Islet of Langerhans (tissue), 1 donor: ENCODE measurements at regions not wholly inside any gene's neighbourhood (a gene's known extent, or its start where the extent isn't known, plus 50 kb on each side); places are given as distances from the start of the nearest gene placed in this dataset.

ENCODE experiments used
- FAIRE-seq: peaks from one replicate; lab custom pipeline; 2011; peaks lifted over from hg19 to GRCh38; lab: Jason Lieb, UNC

DNA sequence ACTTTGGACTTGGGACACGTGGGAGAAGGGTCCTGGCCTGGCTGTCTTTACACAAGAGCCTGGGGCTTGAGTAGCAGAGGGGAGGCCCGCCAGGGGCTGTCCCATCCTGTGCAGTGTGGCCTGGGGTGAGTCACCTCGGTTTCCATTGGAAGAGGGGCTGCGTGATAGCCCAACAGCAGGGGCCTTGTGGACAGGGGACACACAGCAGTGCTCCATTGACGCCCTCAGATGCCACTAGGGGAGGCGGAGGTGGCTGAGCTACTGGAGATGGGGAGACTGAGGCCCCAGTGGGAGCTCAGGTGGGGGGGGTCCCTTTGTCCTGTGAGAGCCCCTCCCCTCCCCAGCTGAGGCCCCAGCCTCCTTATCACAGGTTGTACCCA lies 50.0 kb upstream of the RNU6ATAC start:
- no peak for FAIRE-seq

DNA sequence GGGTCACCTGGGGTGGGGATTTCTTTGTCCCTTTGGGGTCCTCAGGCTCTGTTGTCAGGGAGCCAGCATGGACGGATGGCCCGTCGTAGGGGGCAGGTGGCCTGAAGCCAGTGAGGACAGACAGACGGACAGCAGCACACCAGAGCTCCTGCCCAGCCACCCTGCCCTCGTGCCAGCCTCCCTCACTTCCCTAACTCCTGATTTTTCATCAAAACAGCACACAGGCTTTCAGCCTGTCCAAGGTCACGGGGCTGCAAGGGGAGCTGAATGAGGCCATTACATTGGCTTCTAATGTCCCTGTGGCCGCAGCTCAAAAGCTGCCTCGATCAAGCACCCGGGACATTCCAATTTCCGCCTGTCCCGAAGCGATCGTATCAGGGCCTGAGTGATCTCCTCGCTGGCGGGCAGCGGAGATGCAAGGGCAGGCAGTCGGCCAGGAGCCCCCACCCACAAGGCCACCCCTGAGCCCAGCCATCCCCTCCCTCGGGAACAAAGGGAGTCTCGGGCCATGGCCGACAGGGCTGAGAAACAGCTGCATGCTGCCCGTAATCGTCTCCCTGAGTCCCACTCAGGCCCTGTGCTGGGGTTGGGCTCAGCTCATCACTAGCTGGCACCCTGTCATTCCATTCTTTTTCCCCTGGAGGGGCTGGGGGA lies 50.5 kb upstream of the RNU6ATAC start:
- no peak for FAIRE-seq

DNA sequence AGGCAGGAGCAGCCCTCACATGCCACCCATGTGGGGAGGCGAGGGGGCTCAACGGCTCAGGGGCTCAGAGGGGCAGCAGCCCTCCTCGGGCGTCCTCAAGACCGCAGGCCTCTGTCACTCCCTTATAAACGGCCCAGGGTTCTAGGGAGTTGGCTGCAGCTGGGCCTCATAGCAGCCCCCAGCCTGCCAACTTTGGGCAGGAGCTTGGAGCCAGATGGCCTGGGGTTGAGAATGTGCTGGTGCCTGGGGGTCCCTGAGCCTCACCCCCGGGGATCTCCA lies 51.0 kb upstream of the RNU6ATAC start:
- no peak for FAIRE-seq

DNA sequence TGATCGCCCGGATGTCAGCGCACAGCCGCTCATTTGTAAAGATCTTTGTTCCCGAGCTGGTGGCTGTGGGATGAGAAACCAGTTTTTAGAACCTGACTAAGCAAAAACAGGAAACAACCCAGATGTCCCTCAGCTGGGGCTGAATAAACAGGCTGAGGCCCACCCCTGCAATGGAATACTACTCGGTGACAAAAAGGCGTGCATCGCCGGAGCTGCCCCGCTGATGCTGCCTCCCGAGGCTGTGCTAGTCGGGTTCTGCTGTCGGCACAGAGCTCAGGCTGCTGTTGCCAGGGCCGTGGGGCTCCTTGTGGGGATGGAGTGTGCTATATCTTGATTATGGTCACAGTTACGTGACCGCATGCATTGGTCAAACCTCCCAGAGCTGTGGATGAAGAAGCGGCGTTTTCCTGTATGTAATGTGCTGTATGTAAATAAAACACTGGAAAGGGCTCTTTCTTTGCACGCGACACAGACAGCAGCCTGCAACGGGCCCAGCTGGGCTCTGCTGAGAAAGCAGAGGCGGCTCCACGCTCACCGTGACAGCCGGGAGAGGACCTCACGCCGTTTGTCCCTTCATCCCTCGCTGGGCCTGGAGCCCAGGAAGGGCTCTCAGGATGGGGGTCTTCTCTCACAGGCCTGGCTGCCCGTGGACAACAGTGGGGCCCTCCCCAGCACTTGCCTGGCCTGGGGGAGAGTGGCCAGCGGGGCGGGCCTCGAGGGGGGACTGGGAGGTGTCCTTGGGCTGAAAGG lies 51.5 kb upstream of the RNU6ATAC start:
- no peak for FAIRE-seq

DNA sequence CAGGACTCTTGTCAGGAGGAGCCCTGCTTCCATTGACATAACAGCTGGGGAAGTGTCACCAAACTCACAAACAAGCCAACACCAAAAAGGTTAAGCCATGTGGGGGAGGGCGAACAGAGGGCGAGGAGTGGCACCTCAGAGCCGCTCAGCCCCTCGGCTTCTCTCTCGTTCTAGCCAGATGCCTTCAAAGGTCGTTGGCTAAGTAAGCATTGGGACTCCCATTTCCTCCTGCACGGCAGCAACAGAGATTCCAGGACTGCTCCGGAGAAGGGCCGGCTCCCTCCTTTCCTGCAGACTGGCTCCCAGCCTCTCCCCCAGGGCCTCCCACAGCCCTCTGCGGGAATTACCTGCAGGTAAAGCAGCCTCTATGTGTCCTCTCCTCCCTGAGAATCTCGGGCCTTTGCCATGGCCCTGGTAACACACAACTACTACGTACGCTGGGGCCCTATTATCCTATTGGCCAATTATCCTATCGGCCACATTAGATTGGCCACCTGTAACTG lies 52.1 kb upstream of the RNU6ATAC start:
- no peak for FAIRE-seq

DNA sequence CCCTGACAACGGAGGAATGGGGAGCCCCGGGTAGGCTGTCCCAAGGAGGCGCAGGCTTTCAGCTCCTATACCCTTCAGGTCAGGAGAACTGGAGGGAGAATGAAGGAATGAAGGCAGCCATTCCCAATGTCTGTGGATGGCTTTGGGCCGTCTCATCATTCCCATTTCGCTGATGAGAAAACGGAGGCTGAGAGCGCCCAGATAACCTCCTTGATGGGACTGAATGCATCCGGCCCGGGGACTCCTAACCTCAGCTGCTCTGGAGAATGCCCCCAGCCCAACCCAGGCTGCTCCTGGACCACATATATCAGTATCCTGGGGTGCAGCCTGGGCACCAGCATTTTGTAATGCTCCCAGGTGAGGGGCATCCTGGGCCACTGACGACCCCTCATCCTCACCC lies 52.6 kb upstream of the RNU6ATAC start:
- FAIRE-seq, result no peak

DNA sequence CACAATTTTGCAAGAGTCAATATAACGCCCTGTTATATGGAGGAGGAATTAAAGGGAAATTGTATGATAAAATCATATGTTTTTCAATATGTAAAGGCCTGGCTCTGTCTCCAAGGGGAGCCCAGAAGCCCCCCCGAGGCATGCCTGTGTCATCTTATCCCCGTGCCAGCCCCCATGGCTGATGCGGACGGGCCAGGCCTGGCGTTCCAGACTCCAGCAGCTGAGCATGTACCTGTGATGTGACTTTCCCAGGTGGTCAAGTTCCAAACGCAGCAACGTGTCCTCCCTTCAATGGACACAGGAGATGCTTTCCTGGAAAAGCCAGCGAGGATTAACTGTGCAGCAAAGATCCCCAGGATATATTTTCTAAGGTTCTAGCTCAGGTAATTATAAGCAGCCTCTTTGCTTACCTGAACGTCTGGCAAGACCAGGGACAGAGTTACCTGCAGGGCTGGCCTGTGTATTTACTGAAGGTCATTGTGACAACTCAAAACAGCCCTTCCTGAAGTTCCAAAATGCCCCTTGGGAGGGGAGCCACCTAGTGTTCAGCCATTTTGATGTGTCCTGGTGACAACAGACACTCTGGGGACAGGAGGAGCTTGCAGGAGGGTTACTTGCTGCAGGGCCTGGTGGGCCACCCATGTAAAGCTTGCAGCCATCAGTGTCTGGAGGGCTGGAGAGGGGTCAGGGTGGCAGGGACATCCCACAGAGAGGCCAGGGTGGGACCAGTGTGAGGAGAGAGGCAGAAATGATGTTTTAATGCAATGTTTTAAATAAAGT lies 53.3 kb upstream of the RNU6ATAC start:
- FAIRE-seq, result no peak

DNA sequence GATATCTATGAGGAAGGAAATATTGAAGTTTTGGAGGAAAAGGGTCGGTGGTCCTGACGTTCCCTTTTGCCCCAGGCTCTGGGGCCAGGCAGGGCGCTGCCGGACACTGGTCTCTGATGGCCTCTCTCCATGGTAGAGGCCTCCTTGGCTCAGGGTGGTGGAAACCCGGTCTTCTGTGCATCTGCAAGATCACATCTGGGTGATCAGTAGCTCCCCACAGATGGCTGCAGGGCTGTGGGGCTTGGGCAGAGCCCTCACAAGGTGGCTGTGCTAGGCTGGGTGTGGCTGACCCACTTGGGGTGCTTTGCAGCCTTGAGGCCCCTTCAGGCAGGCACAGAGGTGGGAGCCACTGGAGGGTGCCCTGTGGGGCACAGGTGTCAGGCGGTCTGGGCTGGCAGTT lies 53.9 kb upstream of the RNU6ATAC start:
- FAIRE-seq, result no peak

DNA sequence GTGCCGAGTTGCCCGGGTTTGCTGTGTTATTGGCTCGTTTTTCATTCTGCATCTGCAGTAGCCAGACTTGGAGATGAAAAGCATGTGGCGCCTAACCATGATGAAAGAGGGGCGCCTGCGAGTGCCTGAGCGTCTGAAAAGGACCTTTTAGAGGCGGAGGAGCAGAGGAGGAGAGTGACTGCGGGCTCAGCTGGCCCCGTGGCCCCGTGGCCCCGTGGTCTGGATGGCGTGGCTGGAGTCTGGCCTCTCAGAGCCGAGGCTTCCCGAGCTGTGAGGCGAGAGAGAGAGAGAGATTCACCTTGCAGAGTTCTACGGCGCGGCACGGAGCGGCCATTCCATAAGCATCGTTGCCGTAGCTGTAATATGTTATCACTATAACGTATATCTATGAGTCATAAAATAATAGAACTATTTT lies 55.3 kb upstream of the RNU6ATAC start:
- no peak for FAIRE-seq

DNA sequence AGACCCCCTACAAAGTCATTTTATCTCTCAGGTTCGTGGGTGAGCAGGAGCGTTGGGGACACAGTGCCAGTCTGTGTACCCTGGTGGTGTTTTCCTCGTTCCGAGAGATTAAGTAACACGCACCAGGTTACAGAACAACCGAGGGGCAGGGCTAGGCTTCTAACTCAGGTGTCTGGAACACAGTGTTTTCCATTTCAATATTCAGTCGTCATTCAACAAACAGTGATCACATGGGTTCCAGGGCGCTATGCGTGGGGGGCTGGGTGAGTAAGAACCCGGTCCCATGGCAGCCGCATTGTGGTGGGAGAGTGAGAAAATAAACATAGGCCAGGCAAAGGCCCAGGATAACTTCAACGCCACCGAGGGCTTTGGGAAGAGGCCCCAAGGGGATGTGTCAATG lies 55.9 kb upstream of the RNU6ATAC start:
- no peak for FAIRE-seq

DNA sequence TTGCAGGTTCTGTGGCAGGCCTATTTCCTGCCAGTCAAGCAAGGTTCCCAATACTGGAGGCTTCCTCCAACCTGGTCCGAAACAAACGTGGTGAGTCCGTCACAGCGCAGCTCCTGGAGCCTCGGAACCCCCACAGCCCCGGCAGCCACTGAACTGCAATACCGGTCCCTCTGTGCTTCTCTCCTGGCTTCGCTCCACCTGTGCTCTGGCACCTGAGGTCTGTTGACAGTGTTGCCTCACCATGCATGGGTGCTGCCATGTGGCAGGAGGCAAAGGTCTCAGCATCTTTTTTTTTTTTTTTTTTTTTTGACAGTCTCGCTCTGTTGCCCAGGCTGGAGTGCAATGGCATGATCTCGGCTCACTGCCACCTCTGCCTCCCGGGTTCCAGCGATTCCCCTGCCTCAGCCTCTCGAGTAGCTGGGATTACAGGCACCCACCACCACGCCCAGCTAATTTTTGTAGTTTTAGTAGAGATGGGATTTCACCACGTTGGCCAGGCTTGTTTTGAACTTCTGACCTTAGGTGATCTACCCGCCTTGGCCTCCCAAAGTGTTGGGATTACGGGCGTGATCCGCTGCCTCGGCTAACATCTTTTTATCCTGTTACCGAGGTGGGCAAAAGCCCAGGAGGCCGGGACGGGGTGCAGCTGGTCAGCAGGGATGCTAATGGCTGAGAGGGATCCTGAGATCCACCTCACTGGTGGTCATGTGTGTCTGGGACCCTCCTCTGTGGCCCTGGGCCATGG lies 57.1 kb upstream of the RNU6ATAC start:
- no peak for FAIRE-seq

DNA sequence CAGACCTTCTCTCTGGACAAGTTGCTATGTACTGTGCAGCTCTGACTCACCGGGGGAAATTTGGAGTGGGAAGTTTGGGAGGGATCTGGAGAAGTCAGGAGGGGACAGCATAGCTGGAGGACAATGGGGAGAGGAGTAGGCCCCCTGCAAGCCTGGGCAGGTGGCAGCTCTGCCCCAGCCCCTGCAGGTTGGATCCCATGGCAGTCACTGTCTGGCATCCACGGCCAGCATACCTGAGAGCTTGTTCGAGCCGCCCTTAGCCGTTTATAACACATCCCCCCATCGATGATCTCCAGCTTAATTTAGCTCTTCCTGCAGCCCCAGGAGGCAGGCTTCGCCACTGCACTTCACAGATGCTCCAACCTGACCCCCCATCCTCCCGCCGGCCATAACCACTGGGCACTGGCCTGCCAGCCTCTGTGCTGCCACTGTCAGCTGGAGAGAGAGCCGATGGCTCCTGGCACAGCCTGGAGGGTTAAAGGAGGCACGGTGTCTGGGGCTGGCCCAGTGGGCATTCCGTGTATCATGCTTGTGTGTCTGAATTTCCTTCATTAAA lies 57.7 kb upstream of the RNU6ATAC start:
- FAIRE-seq, result no peak

DNA sequence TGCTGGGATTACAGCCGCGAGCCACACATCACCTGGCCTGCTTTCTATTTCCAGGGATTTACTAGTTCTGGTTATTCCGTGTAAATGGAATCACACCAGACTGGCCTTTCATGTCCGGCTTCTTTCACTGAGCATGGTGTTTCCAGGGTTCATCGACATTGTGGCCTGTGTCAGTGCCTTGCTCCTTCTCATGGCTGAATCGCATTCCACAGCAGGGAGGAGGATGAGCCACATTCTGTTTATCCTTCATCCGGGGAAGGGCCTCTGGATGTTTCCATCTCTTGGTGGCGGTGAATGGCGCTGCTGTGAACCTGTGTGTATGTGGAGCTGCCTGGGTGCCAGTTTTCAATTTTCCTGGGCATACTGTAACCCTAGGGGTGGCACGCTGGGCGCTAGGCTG lies 58.7 kb upstream of the RNU6ATAC start:
- FAIRE-seq, result no peak

DNA sequence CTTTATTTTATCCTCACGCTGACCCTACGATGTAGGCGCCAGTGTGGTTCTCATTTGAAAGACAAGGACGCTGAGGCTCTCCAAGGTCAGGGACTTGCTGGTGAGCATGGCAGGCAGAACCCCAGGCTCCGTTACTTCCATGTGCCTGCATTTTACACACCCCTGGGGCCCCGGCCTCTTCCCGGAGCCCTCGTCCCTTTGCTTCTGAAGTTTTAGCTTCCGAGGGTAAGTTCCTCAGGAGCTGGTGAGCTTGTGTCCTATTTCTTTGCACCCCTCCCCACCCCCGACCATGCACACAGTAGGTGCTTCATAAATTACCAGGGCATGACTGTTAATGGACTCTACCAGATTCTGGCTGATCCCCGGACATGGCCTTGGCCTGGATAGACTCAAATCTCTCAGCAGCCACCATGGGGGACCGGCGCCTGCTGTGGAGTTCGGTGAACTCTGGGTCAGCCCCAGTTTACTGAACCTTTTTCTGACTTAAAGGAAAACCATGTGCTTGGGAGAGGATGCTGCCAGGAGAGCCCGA lies 59.3 kb upstream of the RNU6ATAC start:
- no peak for FAIRE-seq

DNA sequence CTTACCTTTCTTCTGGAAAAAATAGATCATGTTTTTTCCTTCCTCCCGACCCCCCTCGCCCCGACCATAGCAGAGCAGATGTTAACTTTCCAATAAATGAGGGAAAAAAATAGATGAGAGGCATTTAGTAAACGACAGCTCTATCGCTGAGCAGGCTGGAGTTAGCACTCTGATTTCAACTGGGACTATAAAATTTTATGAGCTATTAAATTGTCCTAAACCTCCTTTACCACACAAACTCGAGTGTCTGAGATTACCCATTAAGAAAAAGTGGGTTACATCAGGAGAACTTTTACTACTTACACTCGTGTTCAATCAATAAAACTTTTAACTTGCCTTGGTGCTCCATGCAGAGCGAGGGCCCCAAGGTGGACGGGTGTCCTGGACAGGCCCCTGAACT lies 59.8 kb upstream of the RNU6ATAC start:
- FAIRE-seq, result no peak

DNA sequence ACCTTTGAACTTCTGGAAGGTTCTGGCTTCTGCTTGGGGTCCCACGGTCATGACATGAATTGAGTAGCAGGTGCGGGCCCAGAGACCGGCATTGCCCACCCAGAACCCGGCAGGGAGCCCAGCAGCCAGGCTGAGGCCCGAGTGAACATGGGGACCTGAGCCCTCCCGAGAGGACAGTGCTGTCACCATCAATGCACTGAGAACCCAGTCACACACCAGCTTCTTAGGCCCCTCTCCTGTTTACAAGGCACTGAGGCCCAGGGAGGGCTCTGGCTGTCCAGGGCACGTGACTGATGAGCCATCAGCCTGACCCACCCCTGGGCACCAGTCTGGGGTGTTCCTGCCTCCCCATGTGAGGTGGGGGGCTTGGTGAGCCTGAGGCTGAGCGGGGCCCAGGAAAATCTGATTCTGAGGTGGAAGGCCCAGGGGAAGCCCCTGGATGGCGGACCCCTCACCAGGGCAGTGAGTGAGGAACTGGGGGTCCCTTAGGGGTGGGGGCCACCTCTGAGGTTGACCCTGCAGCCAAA lies 60.3 kb upstream of the RNU6ATAC start:
- FAIRE-seq, result no peak

DNA sequence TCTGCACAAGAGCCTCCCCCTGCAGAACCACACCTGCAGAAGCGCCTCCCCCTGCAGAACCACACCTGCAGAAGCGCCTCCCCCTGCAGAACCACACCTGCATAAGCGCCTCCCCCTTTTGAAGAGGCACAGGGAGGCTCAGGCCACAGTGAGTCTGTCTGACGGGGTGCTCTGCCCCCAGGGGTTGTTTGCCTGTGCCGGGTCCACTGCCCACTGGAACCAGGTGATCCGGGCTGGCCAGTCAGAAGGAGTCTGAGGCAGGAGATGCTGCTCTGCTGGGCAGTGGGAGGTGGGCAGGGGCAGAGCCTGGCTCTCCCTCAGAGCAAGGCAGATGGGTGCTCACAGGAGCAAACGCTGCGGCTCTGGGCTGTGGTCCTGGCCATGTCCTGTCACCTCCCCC lies 60.8 kb upstream of the RNU6ATAC start:
- no peak for FAIRE-seq

DNA sequence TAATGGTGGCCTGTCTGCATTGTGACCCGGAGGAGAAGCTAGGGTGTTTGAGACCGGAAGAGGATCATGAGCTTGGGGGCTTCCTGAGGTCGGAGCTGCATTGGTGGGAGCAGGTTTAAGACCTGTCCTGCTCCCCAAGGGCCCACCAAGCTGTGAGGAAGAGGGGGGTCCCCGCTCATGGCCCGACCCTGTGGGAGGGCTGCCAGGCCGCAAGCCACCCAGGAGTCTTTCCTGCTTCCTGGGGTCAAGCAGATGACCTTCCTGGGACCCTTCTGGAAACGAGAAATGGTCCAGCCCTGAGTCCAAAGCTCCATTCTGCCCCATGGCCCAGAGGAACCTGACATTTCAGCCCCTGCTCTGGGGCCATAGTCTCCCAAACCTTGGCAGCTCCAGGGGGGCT lies 61.5 kb upstream of the RNU6ATAC start:
- FAIRE-seq, result no peak

DNA sequence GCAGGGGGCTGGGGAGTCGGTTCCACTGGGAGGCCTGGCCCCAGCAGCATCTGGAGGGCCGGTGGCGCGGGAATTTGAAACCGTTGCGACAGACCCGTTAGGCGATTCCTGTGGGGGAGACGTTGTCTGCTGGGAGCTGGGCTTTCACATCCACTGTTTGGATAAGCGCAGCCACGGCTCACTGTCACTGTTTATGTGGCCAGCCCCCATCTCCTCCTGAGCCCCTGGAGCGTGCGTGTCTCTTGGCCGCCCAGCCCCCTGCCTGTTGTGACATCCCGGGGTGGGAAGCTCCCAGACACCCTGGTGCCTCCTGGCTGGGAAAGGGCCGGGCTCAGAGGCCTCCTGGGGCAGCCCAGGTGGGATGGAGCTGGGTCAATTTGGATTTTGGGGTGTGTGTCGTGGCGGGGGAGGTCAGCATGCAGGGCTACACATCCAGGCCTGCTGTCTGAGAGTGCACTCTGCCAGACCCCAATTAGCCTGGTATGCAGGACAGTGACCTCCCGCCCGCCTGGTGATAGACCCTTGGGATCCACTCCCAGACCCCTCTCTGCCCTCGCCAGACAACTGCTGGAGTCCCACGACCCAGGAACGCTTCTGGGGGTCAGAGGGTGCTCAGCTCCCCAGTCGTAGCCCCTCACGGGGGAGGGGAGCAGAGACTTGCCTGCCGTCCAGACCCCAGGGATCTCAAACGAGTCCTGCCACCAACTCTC lies 62.0 kb upstream of the RNU6ATAC start:
- no peak for FAIRE-seq

DNA sequence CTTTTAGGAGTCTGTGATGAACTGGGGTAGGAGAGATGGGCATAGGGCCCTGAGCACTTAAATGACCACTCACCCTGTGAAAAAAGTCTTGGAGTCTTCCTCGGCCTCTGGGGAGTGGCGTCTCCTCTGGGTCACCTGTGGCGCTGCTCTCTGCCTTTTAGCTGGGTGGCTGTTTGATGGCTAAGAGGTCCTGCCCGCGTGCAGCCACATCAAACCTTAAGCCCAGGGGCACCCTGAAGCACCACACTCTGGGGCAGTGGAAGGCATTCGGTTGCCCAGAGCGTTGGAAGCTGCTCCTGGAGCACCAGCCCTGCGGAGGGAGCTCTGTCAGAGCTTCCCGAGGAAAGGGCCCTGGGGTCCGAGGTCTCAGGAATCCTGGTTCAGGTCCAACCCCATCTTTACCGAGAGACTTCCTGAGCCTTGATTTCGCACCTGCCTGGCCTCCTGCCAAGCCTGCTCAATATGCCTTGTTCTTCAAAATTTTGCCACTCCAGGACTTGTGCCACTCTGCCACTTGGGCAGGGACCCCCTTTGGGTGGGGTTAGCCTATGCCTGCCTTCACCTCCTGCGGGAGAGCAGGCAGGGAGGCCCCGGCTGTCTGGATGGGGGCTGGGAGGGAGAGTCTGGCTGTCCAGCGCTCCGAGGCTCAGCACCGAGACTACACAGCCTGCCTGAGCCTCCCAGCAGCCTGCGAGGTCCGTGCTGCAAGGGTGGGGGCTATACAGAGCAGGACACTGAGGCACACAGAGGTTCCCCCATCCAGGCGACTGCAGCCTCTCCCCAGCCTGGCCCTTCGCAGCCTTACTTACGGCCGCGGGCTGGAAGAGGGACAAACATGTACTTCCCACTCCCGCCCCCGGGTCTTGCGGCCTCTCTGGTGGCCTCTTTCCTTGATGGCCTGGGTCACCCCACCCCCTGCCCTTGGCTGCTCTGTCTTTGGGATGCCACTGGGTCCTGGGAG lies 63.4 kb upstream of the RNU6ATAC start:
- FAIRE-seq, result no peak
